NCI-H2081 treated with DMSO at 0.1 percent for 48 hours (cell line): ENCODE measurements at regions not wholly inside any gene's neighbourhood (a gene's known extent, or its start where the extent isn't known, plus 50 kb on each side); places are given as distances from the start of the nearest gene placed in this dataset.
A peak's percentile ranks its signal among the peaks of the same experiment; 100 is the strongest.

Source experiments
- DNase-seq: peaks from one replicate; lab custom pipeline; 2025; lab: John Stamatoyannopoulos, UW

- DNase-seq = no peak
Observed at GRCh38 chr9:13487498-13487897, 208.0 kb upstream of the MPDZ start.

GRCh38 chr9:13487071-13487470, 207.6 kb upstream of the MPDZ start:
- no peak for DNase-seq

GRCh38 chr9:13485068-13485596, 205.6 kb upstream of the MPDZ start:
- DNase-seq = no peak

- no peak for DNase-seq
Observed at GRCh38 chr9:13484186-13484585, 204.7 kb upstream of the MPDZ start.

- no peak for DNase-seq
Observed at GRCh38 chr9:13481274-13481673, 201.8 kb upstream of the MPDZ start.

GRCh38 chr9:13480693-13481092, 201.2 kb upstream of the MPDZ start:
- no peak for DNase-seq

- DNase-seq = no peak
Observed at GRCh38 chr9:13479096-13479495, 199.6 kb upstream of the MPDZ start.

- no peak for DNase-seq
Observed at GRCh38 chr9:13478639-13479038, 199.1 kb upstream of the MPDZ start.

- no peak for DNase-seq
Observed at GRCh38 chr9:13478160-13478559, 198.7 kb upstream of the MPDZ start.

GRCh38 chr9:13470836-13471235, 191.3 kb upstream of the MPDZ start:
- no peak for DNase-seq

GRCh38 chr9:13467157-13467556, 187.7 kb upstream of the MPDZ start:
- DNase-seq = no peak

GRCh38 chr9:13461414-13461991, 182.0 kb upstream of the MPDZ start:
- DNase-seq = no peak

- DNase-seq = no peak
Observed at GRCh38 chr9:13459071-13459470, 179.6 kb upstream of the MPDZ start.

- no peak for DNase-seq
Observed at GRCh38 chr9:13457795-13458194, 178.3 kb upstream of the MPDZ start.

- DNase-seq = no peak
Observed at GRCh38 chr9:13450723-13451122, 171.2 kb upstream of the MPDZ start.

- DNase-seq = no peak
Observed at GRCh38 chr9:13448482-13448881, 169.0 kb upstream of the MPDZ start.

GRCh38 chr9:13447843-13448422, 168.4 kb upstream of the MPDZ start:
- DNase-seq = peak; percentile 77

GRCh38 chr9:13446938-13447842, 167.7 kb upstream of the MPDZ start:
- peak; percentile 39 for DNase-seq

- no peak for DNase-seq
Observed at GRCh38 chr9:13446286-13446937, 166.9 kb upstream of the MPDZ start.

- peak; percentile 81 for DNase-seq
Observed at GRCh38 chr9:13445103-13445500, 165.6 kb upstream of the MPDZ start.

GRCh38 chr9:13444245-13445102, 165.0 kb upstream of the MPDZ start:
- no peak for DNase-seq
